PC-9 (cell line): ENCODE measurements at regions not wholly inside any gene's neighbourhood (a gene's known extent, or its start where the extent isn't known, plus 50 kb on each side); places are given as distances from the start of the nearest gene placed in this dataset.

ENCODE experiments used
- BruUV-seq: library from RNA; stranded (reverse); fragments of 400-500 nt; replicated peaks from 2 replicates; lab custom pipeline; 2021; lab: Mats Ljungman, UMichigan
- CTCF ChIA-PET: fragments of 300-600 bp; sonication (Branson Sonifier 250); formaldehyde crosslinking; loops from one replicate; lab custom pipeline; 2022; ENCODE audit warnings: antibody characterized with exemption; lab: Charles Lee
- POLR2A ChIA-PET: fragments of 300-600 bp; sonication (Branson Sonifier 250); formaldehyde crosslinking; loops from one replicate; lab custom pipeline; 2022; ENCODE audit warnings: antibody characterized with exemption; ENCODE audit not compliant: unreplicated experiment; lab: Charles Lee
- DNase-seq, 2 experiments: peaks; one replicate each; pipeline versions ENCODE4 v3.0.0 to v3.0.0-alpha.2; 2015 to 2022; ENCODE audit warnings: mixed read lengths in 1 of 2
- H2AFZ ChIP-seq: fragments of 200-600 bp; sonication (generic); 2 replicates; pipeline ENCODE4 v1.8.1; 2017; ENCODE audit warnings: antibody characterized with exemption
- H3F3A ChIP-seq: fragments of 200-600 bp; sonication (generic); 2 replicates; pipeline ENCODE4 v1.8.1; 2017; ENCODE audit warnings: antibody characterized with exemption, mild to moderate bottlenecking, low read depth; ENCODE audit not compliant: insufficient read depth
- H3K27ac ChIP-seq: fragments of 200-600 bp; sonication (generic); 2 replicates; pipeline ENCODE4 v1.6.1; 2016; ENCODE audit warnings: mixed run types
- H3K27me3 ChIP-seq: fragments of 200-600 bp; sonication (generic); 2 replicates; pipeline ENCODE4 v1.6.1; 2016; ENCODE audit warnings: low read depth, mixed run types; ENCODE audit not compliant: insufficient read depth
- H3K36me3 ChIP-seq: fragments of 200-600 bp; sonication (generic); 2 replicates; pipeline ENCODE4 v1.6.1; 2016; ENCODE audit warnings: low read depth, mixed run types
- H3K4me1 ChIP-seq: fragments of 200-600 bp; sonication (generic); replicated peaks from 2 replicates; pipeline ENCODE4 v1.6.1; 2016; ENCODE audit warnings: mixed run types; ENCODE audit not compliant: insufficient read depth
- H3K4me2 ChIP-seq: fragments of 200-600 bp; sonication (generic); 2 replicates; pipeline ENCODE4 v1.6.1; 2017; ENCODE audit warnings: mixed run types
- H3K4me3 ChIP-seq: fragments of 200-600 bp; sonication (generic); 2 replicates; pipeline ENCODE4 v1.6.1; 2016; ENCODE audit warnings: mixed run types
- H3K79me2 ChIP-seq: fragments of 200-600 bp; sonication (generic); 2 replicates; pipeline ENCODE4 v1.6.1; 2017; ENCODE audit warnings: low read depth, mixed run types
- H3K9me2 ChIP-seq: fragments of 200-600 bp; sonication (generic); 2 replicates; pipeline ENCODE4 v1.8.1; 2017; ENCODE audit warnings: mild to moderate bottlenecking; ENCODE audit not compliant: insufficient read depth
- H3K9me3 ChIP-seq: fragments of 200-600 bp; sonication (generic); 2 replicates; pipeline ENCODE4 v1.8.1; 2016; ENCODE audit warnings: low read depth; ENCODE audit not compliant: insufficient read depth
- H4K20me1 ChIP-seq: fragments of 200-600 bp; sonication (generic); 2 replicates; pipeline ENCODE4 v1.8.1; 2017; ENCODE audit not compliant: insufficient read depth
- CTCF ChIP-seq: fragments of 200-600 bp; sonication (generic); conservative IDR thresholded peaks from 2 replicates; pipeline ENCODE4 v1.6.1; 2017; ENCODE audit warnings: mixed run types, antibody characterized with exemption, mild to moderate bottlenecking, moderate library complexity
- EZH2 ChIP-seq: fragments of 200-600 bp; sonication (generic); IDR thresholded peaks from 2 replicates; pipeline ENCODE4 v1.8.0; 2017; ENCODE audit warnings: antibody characterized with exemption, low read depth
- intact Hi-C: fragments of 100-400 bp; cut with micrococcal nuclease; formaldehyde crosslinking; loops from one replicate; pipeline ENCODE4 v1.10.0; 2022; ENCODE audit not compliant: unreplicated experiment

- ChIA-PET CTCF (no interaction called here), POLR2A (no interaction called here)
- H2AFZ ChIP-seq, result no peak overlapping the region
- H3K4me1 ChIP-seq, result no peaks in the 10 kb centered on the region
- no peaks in the 10 kb centered on the region for H3F3A ChIP-seq
- H3K9me3 ChIP-seq, result no peaks in the 10 kb centered on the region
- TF ChIP-seq CTCF (no peak), EZH2 (no peak)
- intact Hi-C loops, result no loop called here
- no peak for DNase-seq
- BruUV-seq, result no TSS peak
- no peaks in the 10 kb centered on the region for H4K20me1 ChIP-seq
- H3K27ac ChIP-seq, result no peak overlapping the region
- no peak overlapping the region for H3K4me3 ChIP-seq
- no peaks in the 10 kb centered on the region for H3K79me2 ChIP-seq
- no peaks in the 10 kb centered on the region for H3K9me2 ChIP-seq
- no peak overlapping the region for H3K4me2 ChIP-seq
- H3K27me3 ChIP-seq, result no peaks in the 10 kb centered on the region
- no peaks in the 10 kb centered on the region for H3K36me3 ChIP-seq
Observed at GRCh38 chr2:205850132-205850531, 167.8 kb downstream of the NRP2 start.

GRCh38 chr2:205849136-205849535 lies 166.8 kb downstream of the NRP2 start:
- no peak for TF ChIP-seq CTCF
- no peak for TF ChIP-seq EZH2
- peak in 1 of 2 experiments; percentile 6 for DNase-seq
- no TSS peak for BruUV-seq
- Histone ChIP-seq H3K36me3 (no peaks in the 10 kb centered on the region), H3K27me3 (no peaks in the 10 kb centered on the region), H3K4me3 (no peak overlapping the region), H3K79me2 (no peaks in the 10 kb centered on the region), H3F3A (no peaks in the 10 kb centered on the region), H3K4me2 (no peak overlapping the region), H4K20me1 (no peaks in the 10 kb centered on the region), H3K4me1 (no peaks in the 10 kb centered on the region), H3K9me3 (no peaks in the 10 kb centered on the region), H3K9me2 (no peaks in the 10 kb centered on the region), H3K27ac (no peak overlapping the region), H2AFZ (no peak overlapping the region)
- intact Hi-C loops, result no loop called here
- ChIA-PET CTCF (no interaction called here), POLR2A (no interaction called here)

GRCh38 chr2:205848601-205849000 lies 166.3 kb downstream of the NRP2 start:
- Histone ChIP-seq H3K9me3 (no peaks in the 10 kb centered on the region), H3K4me1 (no peaks in the 10 kb centered on the region), H3K79me2 (no peaks in the 10 kb centered on the region), H3K36me3 (no peaks in the 10 kb centered on the region), H4K20me1 (no peaks in the 10 kb centered on the region), H2AFZ (no peak overlapping the region), H3F3A (no peaks in the 10 kb centered on the region), H3K27me3 (no peaks in the 10 kb centered on the region), H3K4me3 (no peak overlapping the region), H3K9me2 (no peaks in the 10 kb centered on the region), H3K27ac (no peak overlapping the region), H3K4me2 (no peak overlapping the region)
- TF ChIP-seq EZH2, result no peak
- TF ChIP-seq CTCF, result no peak
- no TSS peak for BruUV-seq
- CTCF ChIA-PET, result no interaction called here
- intact Hi-C loops, result no loop called here
- POLR2A ChIA-PET, result no interaction called here
- no peak for DNase-seq
